Adrenal gland (tissue), 5 donors: ENCODE measurements at regions not wholly inside any gene's neighbourhood (a gene's known extent, or its start where the extent isn't known, plus 50 kb on each side); places are given as distances from the start of the nearest gene placed in this dataset.

Source experiments
- POLR2A ChIP-seq, 2 donors: fragments of 450-650 bp; IDR thresholded peaks; one replicate each; pipeline ENCODE4 v1.6.1; 2017; ENCODE audit warnings: antibody characterized with exemption in 2 of 2, mild to moderate bottlenecking in 2 of 2, moderate library complexity in 1 of 2
- TF ChIP-seq, protein P1 (sequence below), 6 experiments: fragments of 450-650 bp in 4 of 6; fragments of 200-600 bp in 2 of 6; sonication (generic) in 1 of 6; IDR thresholded peaks; 1 replicate in 5 of 6; 2 replicates in 1 of 6; pipeline versions ENCODE4 v1.5.1 to v1.8.0; 2016 to 2021; ENCODE audit warnings: antibody characterized with exemption in 6 of 6, mild to moderate bottlenecking in 2 of 6, moderate library complexity in 1 of 6
- donor health status: DM: no; HTN: no; CAD: no.

DNA sequence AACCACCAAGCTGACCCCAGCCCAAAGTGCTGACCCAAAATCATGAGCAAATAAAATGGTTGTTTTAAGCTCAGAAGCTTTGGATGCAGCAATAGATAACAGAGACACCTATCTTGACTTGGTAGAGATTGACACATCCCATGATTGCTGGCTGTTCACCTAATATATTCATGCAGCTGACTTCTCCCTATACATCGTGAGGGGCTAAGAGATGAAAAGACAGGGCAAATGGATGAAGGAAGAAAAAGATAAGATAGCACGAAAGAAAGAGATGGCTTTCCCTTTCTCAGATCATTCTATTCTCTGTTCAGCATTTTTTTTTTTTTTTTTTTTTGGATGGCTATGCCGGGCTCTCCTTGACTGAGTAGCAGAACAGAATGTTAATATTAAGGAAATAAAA lies 141.5 kb upstream of the ADAMTS9 start:
- TF ChIP-seq, protein P1, sequence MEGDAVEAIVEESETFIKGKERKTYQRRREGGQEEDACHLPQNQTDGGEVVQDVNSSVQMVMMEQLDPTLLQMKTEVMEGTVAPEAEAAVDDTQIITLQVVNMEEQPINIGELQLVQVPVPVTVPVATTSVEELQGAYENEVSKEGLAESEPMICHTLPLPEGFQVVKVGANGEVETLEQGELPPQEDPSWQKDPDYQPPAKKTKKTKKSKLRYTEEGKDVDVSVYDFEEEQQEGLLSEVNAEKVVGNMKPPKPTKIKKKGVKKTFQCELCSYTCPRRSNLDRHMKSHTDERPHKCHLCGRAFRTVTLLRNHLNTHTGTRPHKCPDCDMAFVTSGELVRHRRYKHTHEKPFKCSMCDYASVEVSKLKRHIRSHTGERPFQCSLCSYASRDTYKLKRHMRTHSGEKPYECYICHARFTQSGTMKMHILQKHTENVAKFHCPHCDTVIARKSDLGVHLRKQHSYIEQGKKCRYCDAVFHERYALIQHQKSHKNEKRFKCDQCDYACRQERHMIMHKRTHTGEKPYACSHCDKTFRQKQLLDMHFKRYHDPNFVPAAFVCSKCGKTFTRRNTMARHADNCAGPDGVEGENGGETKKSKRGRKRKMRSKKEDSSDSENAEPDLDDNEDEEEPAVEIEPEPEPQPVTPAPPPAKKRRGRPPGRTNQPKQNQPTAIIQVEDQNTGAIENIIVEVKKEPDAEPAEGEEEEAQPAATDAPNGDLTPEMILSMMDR (IDR thresholded peaks at IDR 0.05): no peak
- TF ChIP-seq POLR2A (IDR thresholded peaks at IDR 0.05): no peak
